Kidney (tissue), 13 donors: ENCODE measurements at regions not wholly inside any gene's neighbourhood (a gene's known extent, or its start where the extent isn't known, plus 50 kb on each side); places are given as distances from the start of the nearest gene placed in this dataset.

Experiments used
- DNase-seq, 5 donors: peaks; one replicate each; pipeline ENCODE4 v3.0.0-alpha.2; 2013 to 2020
- FAIRE-seq: peaks from 2 replicates; lab custom pipeline; 2012; peaks lifted over from hg19 to GRCh38; lab: Jason Lieb, UNC
- H3K27ac ChIP-seq, 2 donors: one replicate each; pipeline ENCODE4 v1.7.0; 2013; ENCODE audit warnings: low read depth in 2 of 2, low read length in 2 of 2, inconsistent platforms in 1 of 2
- H3K27me3 ChIP-seq: one replicate; pipeline ENCODE4 v1.7.1; 2013; ENCODE audit warnings: low read length, inconsistent platforms; ENCODE audit not compliant: control insufficient read depth, insufficient read depth
- H3K36me3 ChIP-seq, 3 donors: one replicate each; pipeline versions ENCODE4 v1.7.0 to v1.7.1; 2013; ENCODE audit warnings: low read length in 3 of 3, control low read depth in 1 of 3, inconsistent platforms in 1 of 3; ENCODE audit not compliant: insufficient read depth in 3 of 3, control insufficient read depth in 2 of 3
- H3K4me1 ChIP-seq, 3 donors: one replicate each; pipeline versions ENCODE4 v1.7.0 to v1.7.1; 2013; ENCODE audit warnings: low read length in 3 of 3, inconsistent platforms in 1 of 3, low read depth in 1 of 3; ENCODE audit not compliant: control insufficient read depth in 2 of 3, insufficient read depth in 2 of 3
- H3K4me3 ChIP-seq, 3 donors: one replicate each; pipeline versions ENCODE4 v1.7.0 to v1.8.1; 2013; ENCODE audit warnings: low read length in 3 of 3, control low read depth in 1 of 3, inconsistent platforms in 1 of 3
- H3K9ac ChIP-seq, 3 donors: one replicate each; pipeline versions ENCODE4 v1.7.0 to v1.7.1; 2013; ENCODE audit warnings: low read length in 3 of 3, control low read depth in 1 of 3, inconsistent platforms in 1 of 3
- H3K9me3 ChIP-seq, 3 donors: one replicate each; pipeline versions ENCODE4 v1.7.0 to v1.7.1; 2013; ENCODE audit warnings: low read length in 3 of 3, control low read depth in 1 of 3, inconsistent platforms in 1 of 3; ENCODE audit not compliant: control insufficient read depth in 2 of 3, insufficient read depth in 1 of 3
- CTCF ChIP-seq: IDR thresholded peaks from 3 replicates; pipeline ENCODE4 v1.5.1; 2012; ENCODE audit warnings: mild to moderate bottlenecking, moderate library complexity, borderline replicate concordance; ENCODE audit not compliant: insufficient read depth; ENCODE audit errors: extremely low read depth
- intact Hi-C: fragments of 100-400 bp; cut with DNase I; formaldehyde crosslinking; loops from one replicate; pipeline ENCODE4 v1.11.1; 2022
- donor health status: control.
- donor health status: control.
- donor health status: control.
- donor health status: control.
- donor health status: control.
- donor health status: DM: yes; HTN: yes; CAD: no.
- donor health status: Normal renal cell carcinoma (clear cell type).

- TF ChIP-seq CTCF, result no peak
- intact Hi-C loops, result no loop called here
- Histone ChIP-seq H3K27me3 (no peaks in the 10 kb centered on the region), H3K9ac (no peak overlapping the region), H3K27ac (no peak overlapping the region), H3K36me3 (no peaks in the 10 kb centered on the region), H3K4me1 (no peaks in the 10 kb centered on the region), H3K9me3 (no peaks in the 10 kb centered on the region), H3K4me3 (no peak overlapping the region)
- FAIRE-seq (no peak), DNase-seq (no peak)
Observed at GRCh38 chr20:17023036-17023435, 203.8 kb upstream of the PCSK2 start.

GRCh38 chr20:17023806-17024205 is 203.0 kb upstream of the PCSK2 start:
- intact Hi-C loops, result no loop called here
- Histone ChIP-seq H3K36me3 (no peaks in the 10 kb centered on the region), H3K27ac (no peak overlapping the region), H3K9me3 (no peaks in the 10 kb centered on the region), H3K4me1 (no peaks in the 10 kb centered on the region), H3K27me3 (no peaks in the 10 kb centered on the region), H3K9ac (no peak overlapping the region), H3K4me3 (no peak overlapping the region)
- FAIRE-seq (no peak), DNase-seq (peak in 1 of 5 donors; percentile 3)
- no peak for TF ChIP-seq CTCF

GRCh38 chr20:17024513-17025119 is 202.2 kb upstream of the PCSK2 start:
- DNase-seq (peak in 1 of 5 donors; percentile 3), FAIRE-seq (no peak)
- H3K36me3 ChIP-seq, result no peaks in the 10 kb centered on the region
- TF ChIP-seq CTCF, result no peak
- no peaks in the 10 kb centered on the region for H3K27me3 ChIP-seq
- H3K4me1 ChIP-seq, result no peaks in the 10 kb centered on the region
- intact Hi-C loops, result no loop called here
- H3K9me3 ChIP-seq, result no peaks in the 10 kb centered on the region
- H3K27ac ChIP-seq, result no peak overlapping the region
- H3K9ac ChIP-seq, result no peak overlapping the region
- H3K4me3 ChIP-seq, result no peak overlapping the region

- DNase-seq, result no peak
- Histone ChIP-seq H3K36me3 (no peaks in the 10 kb centered on the region), H3K27me3 (no peaks in the 10 kb centered on the region), H3K9ac (no peak overlapping the region), H3K9me3 (no peaks in the 10 kb centered on the region), H3K4me1 (no peaks in the 10 kb centered on the region), H3K4me3 (no peak overlapping the region), H3K27ac (no peak overlapping the region)
- TF ChIP-seq CTCF, result no peak
- FAIRE-seq, result no peak
- intact Hi-C loops, result no loop called here
Observed at GRCh38 chr20:17026346-17026745, 200.5 kb upstream of the PCSK2 start.
